T-helper 2 cell treated with Interferon-gamma antibody and Interleukin-4, amounts not matched to agents 5 μg/mL and 100 μg/mL, for 36 hours (primary cell): ENCODE measurements at regions not wholly inside any gene's neighbourhood (a gene's known extent, or its start where the extent isn't known, plus 50 kb on each side); places are given as distances from the start of the nearest gene placed in this dataset.

Experiments used
- DNase-seq: peaks from one replicate; pipeline ENCODE4 v3.0.0; 2021; ENCODE audit warnings: low spot score
- H3K27ac Mint-ChIP-seq: one replicate; pipeline ENCODE4 v1.8.0; 2021; ENCODE audit warnings: mild to moderate bottlenecking, mixed read lengths
- H3K27me3 Mint-ChIP-seq: one replicate; pipeline ENCODE4 v1.8.0; 2021; ENCODE audit warnings: low read depth, mixed read lengths
- H3K36me3 Mint-ChIP-seq: one replicate; pipeline ENCODE4 v1.8.0; 2021; ENCODE audit warnings: low read depth, mixed read lengths
- H3K4me1 Mint-ChIP-seq: one replicate; pipeline ENCODE4 v1.8.0; 2021; ENCODE audit warnings: low read depth, mixed read lengths
- H3K4me3 Mint-ChIP-seq: one replicate; pipeline ENCODE4 v1.8.0; 2022; ENCODE audit warnings: mild to moderate bottlenecking, moderate library complexity, mixed read lengths
- H3K9me3 Mint-ChIP-seq: one replicate; pipeline ENCODE4 v1.8.0; 2021; ENCODE audit warnings: mixed read lengths

GRCh38 chr7:155360495-155361345 is 63.0 kb downstream of the INSIG1 start:
- peaks cover 27% of the 10 kb centered on the region for H3K27me3 Mint-ChIP-seq
- no peak for DNase-seq
- H3K27ac Mint-ChIP-seq, result no peak overlapping the region
- H3K4me1 Mint-ChIP-seq, result no peaks in the 10 kb centered on the region
- no peaks in the 10 kb centered on the region for H3K36me3 Mint-ChIP-seq
- no peak overlapping the region for H3K4me3 Mint-ChIP-seq
- no peaks in the 10 kb centered on the region for H3K9me3 Mint-ChIP-seq

GRCh38 chr7:155361346-155361680 is 63.6 kb downstream of the INSIG1 start:
- Mint-ChIP-seq H3K27me3 (peaks cover 27% of the 10 kb centered on the region), H3K4me3 (no peak overlapping the region), H3K36me3 (no peaks in the 10 kb centered on the region), H3K9me3 (no peaks in the 10 kb centered on the region), H3K27ac (no peak overlapping the region), H3K4me1 (no peaks in the 10 kb centered on the region)
- no peak for DNase-seq

GRCh38 chr7:155361947-155362346 is 64.3 kb downstream of the INSIG1 start:
- no peaks in the 10 kb centered on the region for H3K9me3 Mint-ChIP-seq
- no peaks in the 10 kb centered on the region for H3K4me1 Mint-ChIP-seq
- H3K4me3 Mint-ChIP-seq, result no peak overlapping the region
- no peaks in the 10 kb centered on the region for H3K36me3 Mint-ChIP-seq
- no peak for DNase-seq
- H3K27me3 Mint-ChIP-seq, result peaks cover 27% of the 10 kb centered on the region
- H3K27ac Mint-ChIP-seq, result no peak overlapping the region

GRCh38 chr7:155362380-155363145 is 64.9 kb downstream of the INSIG1 start:
- no peak for DNase-seq
- Mint-ChIP-seq H3K4me1 (no peaks in the 10 kb centered on the region), H3K9me3 (no peaks in the 10 kb centered on the region), H3K4me3 (no peak overlapping the region), H3K27me3 (peaks cover 27% of the 10 kb centered on the region), H3K27ac (no peak overlapping the region), H3K36me3 (no peaks in the 10 kb centered on the region)

GRCh38 chr7:155363146-155363539 is 65.5 kb downstream of the INSIG1 start:
- no peak for DNase-seq
- Mint-ChIP-seq H3K9me3 (no peaks in the 10 kb centered on the region), H3K4me3 (no peak overlapping the region), H3K4me1 (no peaks in the 10 kb centered on the region), H3K27me3 (peaks cover 24% of the 10 kb centered on the region), H3K27ac (no peak overlapping the region), H3K36me3 (no peaks in the 10 kb centered on the region)

GRCh38 chr7:155363852-155364600 is 66.3 kb downstream of the INSIG1 start:
- H3K36me3 Mint-ChIP-seq, result no peaks in the 10 kb centered on the region
- H3K27ac Mint-ChIP-seq, result no peak overlapping the region
- no peak overlapping the region for H3K4me3 Mint-ChIP-seq
- no peaks in the 10 kb centered on the region for H3K9me3 Mint-ChIP-seq
- no peak for DNase-seq
- H3K4me1 Mint-ChIP-seq, result no peaks in the 10 kb centered on the region
- H3K27me3 Mint-ChIP-seq, result peaks cover 26% of the 10 kb centered on the region

- no peak for DNase-seq
- H3K36me3 Mint-ChIP-seq, result no peaks in the 10 kb centered on the region
- no peaks in the 10 kb centered on the region for H3K9me3 Mint-ChIP-seq
- H3K4me1 Mint-ChIP-seq, result no peaks in the 10 kb centered on the region
- no peak overlapping the region for H3K27ac Mint-ChIP-seq
- H3K4me3 Mint-ChIP-seq, result no peak overlapping the region
- peaks cover 37% of the 10 kb centered on the region for H3K27me3 Mint-ChIP-seq
Measured at GRCh38 chr7:155365146-155365874, 67.6 kb downstream of the INSIG1 start.

GRCh38 chr7:155368894-155369600 is 71.4 kb downstream of the INSIG1 start:
- Mint-ChIP-seq H3K27ac (no peak overlapping the region), H3K27me3 (peaks cover 54% of the 10 kb centered on the region), H3K36me3 (peaks cover 5% of the 10 kb centered on the region), H3K9me3 (no peaks in the 10 kb centered on the region), H3K4me3 (no peak overlapping the region), H3K4me1 (peaks cover 9% of the 10 kb centered on the region)
- DNase-seq, result no peak

GRCh38 chr7:155369766-155370165 is 72.1 kb downstream of the INSIG1 start:
- DNase-seq, result no peak
- H3K27me3 Mint-ChIP-seq, result peaks cover 52% of the 10 kb centered on the region
- H3K9me3 Mint-ChIP-seq, result no peaks in the 10 kb centered on the region
- peaks cover 5% of the 10 kb centered on the region for H3K36me3 Mint-ChIP-seq
- H3K4me1 Mint-ChIP-seq, result peaks cover 11% of the 10 kb centered on the region
- no peak overlapping the region for H3K27ac Mint-ChIP-seq
- H3K4me3 Mint-ChIP-seq, result no peak overlapping the region

- DNase-seq, result no peak
- Mint-ChIP-seq H3K27ac (no peak overlapping the region), H3K27me3 (peaks cover 63% of the 10 kb centered on the region), H3K36me3 (peaks cover 5% of the 10 kb centered on the region), H3K4me1 (peaks cover 16% of the 10 kb centered on the region), H3K4me3 (no peak overlapping the region), H3K9me3 (no peaks in the 10 kb centered on the region)
Measured at GRCh38 chr7:155371331-155371883, 73.7 kb downstream of the INSIG1 start.

GRCh38 chr7:155371884-155372781 is 74.5 kb downstream of the INSIG1 start:
- DNase-seq, result peak; percentile 25
- H3K27ac Mint-ChIP-seq, result no peak overlapping the region
- peaks cover 16% of the 10 kb centered on the region for H3K4me1 Mint-ChIP-seq
- no peaks in the 10 kb centered on the region for H3K9me3 Mint-ChIP-seq
- peaks cover 70% of the 10 kb centered on the region for H3K27me3 Mint-ChIP-seq
- H3K4me3 Mint-ChIP-seq, result no peak overlapping the region
- peaks cover 5% of the 10 kb centered on the region for H3K36me3 Mint-ChIP-seq

GRCh38 chr7:155372782-155373358 is 75.2 kb downstream of the INSIG1 start:
- Mint-ChIP-seq H3K27ac (no peak overlapping the region), H3K9me3 (no peaks in the 10 kb centered on the region), H3K4me1 (peaks cover 16% of the 10 kb centered on the region), H3K27me3 (peaks cover 77% of the 10 kb centered on the region), H3K36me3 (peaks cover 5% of the 10 kb centered on the region), H3K4me3 (peak overlapping the region; percentile 57)
- DNase-seq, result no peak
